GM21360 (cell line): ENCODE measurements at regions not wholly inside any gene's neighbourhood (a gene's known extent, or its start where the extent isn't known, plus 50 kb on each side); places are given as distances from the start of the nearest gene placed in this dataset.

Source experiments
- ATAC-seq: cut with Tn5 transposase; IDR thresholded peaks from one replicate; pipeline ENCODE4 v1.9.1; 2021; ENCODE audit warnings: mild to moderate bottlenecking, moderate library complexity; ENCODE audit not compliant: unreplicated experiment

- no peak for ATAC-seq
These were observed 144.1 kb downstream of the RPAP3 start for GRCh38 chr12:47561746-47562145.

- ATAC-seq, result no peak
These were observed 145.4 kb downstream of the RPAP3 start for GRCh38 chr12:47560415-47560814.

- ATAC-seq, result no peak
These were observed 147.0 kb downstream of the RPAP3 start for GRCh38 chr12:47558625-47559345.

GRCh38 chr12:47557386-47557785, 148.4 kb downstream of the RPAP3 start:
- no peak for ATAC-seq

- ATAC-seq, result no peak
These were observed 149.4 kb downstream of the RPAP3 start for GRCh38 chr12:47556261-47557030.

- ATAC-seq, result no peak
These were observed 151.7 kb downstream of the RPAP3 start for GRCh38 chr12:47554046-47554653.

- ATAC-seq, result no peak
These were observed 152.6 kb downstream of the RPAP3 start for GRCh38 chr12:47553266-47553665.

- no peak for ATAC-seq
These were observed 154.4 kb downstream of the RPAP3 start for GRCh38 chr12:47551426-47551851.

- no peak for ATAC-seq
These were observed 156.6 kb downstream of the RPAP3 start for GRCh38 chr12:47549258-47549657.

GRCh38 chr12:47548401-47548800, 157.4 kb downstream of the RPAP3 start:
- ATAC-seq, result no peak

GRCh38 chr12:47547077-47547476, 158.8 kb downstream of the RPAP3 start:
- ATAC-seq, result no peak

GRCh38 chr12:47545938-47546609, 159.8 kb downstream of the RPAP3 start:
- ATAC-seq, result no peak

GRCh38 chr12:47534695-47535094, 171.1 kb downstream of the RPAP3 start:
- no peak for ATAC-seq

- ATAC-seq, result no peak
These were observed 175.8 kb downstream of the RPAP3 start for GRCh38 chr12:47530050-47530449.

GRCh38 chr12:47527816-47528215, 178.0 kb downstream of the RPAP3 start:
- no peak for ATAC-seq

- no peak for ATAC-seq
These were observed 185.8 kb downstream of the RPAP3 start for GRCh38 chr12:47520029-47520428.

- no peak for ATAC-seq
These were observed 188.7 kb downstream of the RPAP3 start for GRCh38 chr12:47517122-47517521.

- no peak for ATAC-seq
These were observed 196.4 kb downstream of the RPAP3 start for GRCh38 chr12:47509398-47509851.

- ATAC-seq, result no peak
These were observed 198.6 kb downstream of the RPAP3 start for GRCh38 chr12:47507221-47507620.

- ATAC-seq, result no peak
These were observed 200.9 kb downstream of the RPAP3 start for GRCh38 chr12:47504775-47505446.

GRCh38 chr12:47493801-47494200, 212.0 kb downstream of the RPAP3 start:
- ATAC-seq, result no peak
